PC-9 (cell line): ENCODE measurements at regions not wholly inside any gene's neighbourhood (a gene's known extent, or its start where the extent isn't known, plus 50 kb on each side); places are given as distances from the start of the nearest gene placed in this dataset.

Experiments used
- BruUV-seq: library from RNA; stranded (reverse); fragments of 400-500 nt; replicated peaks from 2 replicates; lab custom pipeline; 2021; lab: Mats Ljungman, UMichigan
- CTCF ChIA-PET: fragments of 300-600 bp; sonication (Branson Sonifier 250); formaldehyde crosslinking; loops from one replicate; lab custom pipeline; 2022; ENCODE audit warnings: antibody characterized with exemption; lab: Charles Lee
- POLR2A ChIA-PET: fragments of 300-600 bp; sonication (Branson Sonifier 250); formaldehyde crosslinking; loops from one replicate; lab custom pipeline; 2022; ENCODE audit warnings: antibody characterized with exemption; ENCODE audit not compliant: unreplicated experiment; lab: Charles Lee
- DNase-seq, 2 experiments: peaks; one replicate each; pipeline versions ENCODE4 v3.0.0 to v3.0.0-alpha.2; 2015 to 2022; ENCODE audit warnings: mixed read lengths in 1 of 2
- H2AFZ ChIP-seq: fragments of 200-600 bp; sonication (generic); 2 replicates; pipeline ENCODE4 v1.8.1; 2017; ENCODE audit warnings: antibody characterized with exemption
- H3F3A ChIP-seq: fragments of 200-600 bp; sonication (generic); 2 replicates; pipeline ENCODE4 v1.8.1; 2017; ENCODE audit warnings: antibody characterized with exemption, mild to moderate bottlenecking, low read depth; ENCODE audit not compliant: insufficient read depth
- H3K27ac ChIP-seq: fragments of 200-600 bp; sonication (generic); 2 replicates; pipeline ENCODE4 v1.6.1; 2016; ENCODE audit warnings: mixed run types
- H3K27me3 ChIP-seq: fragments of 200-600 bp; sonication (generic); 2 replicates; pipeline ENCODE4 v1.6.1; 2016; ENCODE audit warnings: low read depth, mixed run types; ENCODE audit not compliant: insufficient read depth
- H3K36me3 ChIP-seq: fragments of 200-600 bp; sonication (generic); 2 replicates; pipeline ENCODE4 v1.6.1; 2016; ENCODE audit warnings: low read depth, mixed run types
- H3K4me1 ChIP-seq: fragments of 200-600 bp; sonication (generic); replicated peaks from 2 replicates; pipeline ENCODE4 v1.6.1; 2016; ENCODE audit warnings: mixed run types; ENCODE audit not compliant: insufficient read depth
- H3K4me2 ChIP-seq: fragments of 200-600 bp; sonication (generic); 2 replicates; pipeline ENCODE4 v1.6.1; 2017; ENCODE audit warnings: mixed run types
- H3K4me3 ChIP-seq: fragments of 200-600 bp; sonication (generic); 2 replicates; pipeline ENCODE4 v1.6.1; 2016; ENCODE audit warnings: mixed run types
- H3K79me2 ChIP-seq: fragments of 200-600 bp; sonication (generic); 2 replicates; pipeline ENCODE4 v1.6.1; 2017; ENCODE audit warnings: low read depth, mixed run types
- H3K9me2 ChIP-seq: fragments of 200-600 bp; sonication (generic); 2 replicates; pipeline ENCODE4 v1.8.1; 2017; ENCODE audit warnings: mild to moderate bottlenecking; ENCODE audit not compliant: insufficient read depth
- H3K9me3 ChIP-seq: fragments of 200-600 bp; sonication (generic); 2 replicates; pipeline ENCODE4 v1.8.1; 2016; ENCODE audit warnings: low read depth; ENCODE audit not compliant: insufficient read depth
- H4K20me1 ChIP-seq: fragments of 200-600 bp; sonication (generic); 2 replicates; pipeline ENCODE4 v1.8.1; 2017; ENCODE audit not compliant: insufficient read depth
- EZH2 ChIP-seq: fragments of 200-600 bp; sonication (generic); IDR thresholded peaks from 2 replicates; pipeline ENCODE4 v1.8.0; 2017; ENCODE audit warnings: antibody characterized with exemption, low read depth
- intact Hi-C: fragments of 100-400 bp; cut with micrococcal nuclease; formaldehyde crosslinking; loops from one replicate; pipeline ENCODE4 v1.10.0; 2022; ENCODE audit not compliant: unreplicated experiment
- TF ChIP-seq, protein P1 (sequence below): fragments of 200-600 bp; sonication (generic); conservative IDR thresholded peaks from 2 replicates; pipeline ENCODE4 v1.6.1; 2017; ENCODE audit warnings: mixed run types, antibody characterized with exemption, mild to moderate bottlenecking, moderate library complexity

DNA sequence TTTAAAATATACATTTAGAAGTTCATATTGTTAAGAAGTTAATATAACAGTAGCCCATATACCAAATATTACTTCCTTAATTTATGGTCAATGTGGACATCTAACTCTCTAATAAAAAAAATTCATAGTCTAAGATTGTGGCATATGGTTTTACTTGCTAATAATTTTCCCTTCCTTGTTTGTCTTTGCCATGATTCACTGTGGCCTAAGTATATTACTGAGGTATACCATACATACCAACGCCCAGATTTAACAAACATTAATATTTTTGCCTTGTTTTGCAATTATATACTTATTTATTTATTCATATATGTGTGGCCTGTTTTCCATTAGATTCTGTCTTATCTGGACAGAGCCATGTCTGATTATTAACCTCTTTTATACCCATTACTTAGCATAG is 54.6 kb upstream of the CCDC150 start:
- H3K4me1 ChIP-seq, result no peaks in the 10 kb centered on the region
- H2AFZ ChIP-seq, result no peak overlapping the region
- H3K79me2 ChIP-seq, result no peaks in the 10 kb centered on the region
- H3K4me3 ChIP-seq, result no peak overlapping the region
- ChIA-PET POLR2A (no interaction called here), CTCF (interaction anchor here (0.6 kb wide), 1 partner anchor 54 kb away, joined by 3 read pairs; the partner anchor contains the start of gene CCDC150)
- H3F3A ChIP-seq, result no peaks in the 10 kb centered on the region
- TF ChIP-seq, protein P1, sequence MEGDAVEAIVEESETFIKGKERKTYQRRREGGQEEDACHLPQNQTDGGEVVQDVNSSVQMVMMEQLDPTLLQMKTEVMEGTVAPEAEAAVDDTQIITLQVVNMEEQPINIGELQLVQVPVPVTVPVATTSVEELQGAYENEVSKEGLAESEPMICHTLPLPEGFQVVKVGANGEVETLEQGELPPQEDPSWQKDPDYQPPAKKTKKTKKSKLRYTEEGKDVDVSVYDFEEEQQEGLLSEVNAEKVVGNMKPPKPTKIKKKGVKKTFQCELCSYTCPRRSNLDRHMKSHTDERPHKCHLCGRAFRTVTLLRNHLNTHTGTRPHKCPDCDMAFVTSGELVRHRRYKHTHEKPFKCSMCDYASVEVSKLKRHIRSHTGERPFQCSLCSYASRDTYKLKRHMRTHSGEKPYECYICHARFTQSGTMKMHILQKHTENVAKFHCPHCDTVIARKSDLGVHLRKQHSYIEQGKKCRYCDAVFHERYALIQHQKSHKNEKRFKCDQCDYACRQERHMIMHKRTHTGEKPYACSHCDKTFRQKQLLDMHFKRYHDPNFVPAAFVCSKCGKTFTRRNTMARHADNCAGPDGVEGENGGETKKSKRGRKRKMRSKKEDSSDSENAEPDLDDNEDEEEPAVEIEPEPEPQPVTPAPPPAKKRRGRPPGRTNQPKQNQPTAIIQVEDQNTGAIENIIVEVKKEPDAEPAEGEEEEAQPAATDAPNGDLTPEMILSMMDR, result no peak
- no peak for TF ChIP-seq EZH2
- no peak for DNase-seq
- intact Hi-C loops, result no loop called here
- no peaks in the 10 kb centered on the region for H4K20me1 ChIP-seq
- no peaks in the 10 kb centered on the region for H3K9me2 ChIP-seq
- no peak overlapping the region for H3K27ac ChIP-seq
- no peak overlapping the region for H3K4me2 ChIP-seq
- BruUV-seq, result no TSS peak
- H3K36me3 ChIP-seq, result no peaks in the 10 kb centered on the region
- no peaks in the 10 kb centered on the region for H3K9me3 ChIP-seq
- H3K27me3 ChIP-seq, result no peaks in the 10 kb centered on the region

DNA sequence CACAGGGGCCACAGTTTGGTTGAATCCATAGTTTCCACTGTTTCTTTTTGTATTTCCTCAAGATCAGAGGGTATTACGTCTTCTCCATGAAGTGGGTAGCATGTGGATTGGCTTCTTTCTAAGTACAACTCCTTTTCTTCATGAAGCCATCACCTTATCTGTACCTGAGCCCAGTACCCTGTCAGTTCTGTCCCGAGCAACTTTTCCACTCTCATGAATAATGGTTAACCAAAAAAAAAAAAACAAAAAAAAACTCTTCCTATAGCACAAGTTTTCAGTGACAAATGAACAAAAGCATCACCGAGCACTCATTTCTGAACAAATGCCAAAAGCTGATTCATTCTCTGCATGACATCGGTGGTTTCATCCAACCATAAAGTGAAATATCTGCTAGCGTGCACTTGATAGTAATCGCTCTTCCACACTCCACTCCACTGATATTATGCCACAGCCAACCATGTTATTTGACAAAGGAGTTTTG is 53.0 kb upstream of the CCDC150 start:
- BruUV-seq, result no TSS peak
- Histone ChIP-seq H3K79me2 (no peaks in the 10 kb centered on the region), H3K36me3 (no peaks in the 10 kb centered on the region), H3K9me3 (no peaks in the 10 kb centered on the region), H3K4me2 (no peak overlapping the region), H2AFZ (no peak overlapping the region), H3K27ac (no peak overlapping the region), H3K4me1 (no peaks in the 10 kb centered on the region), H3K9me2 (no peaks in the 10 kb centered on the region), H4K20me1 (no peaks in the 10 kb centered on the region), H3K27me3 (peaks cover 5% of the 10 kb centered on the region; the same call in 1 of the 2 replicates), H3K4me3 (no peak overlapping the region), H3F3A (no peaks in the 10 kb centered on the region)
- POLR2A ChIA-PET, result no interaction called here
- CTCF ChIA-PET, result no interaction called here
- no peak for TF ChIP-seq EZH2
- TF ChIP-seq, protein P1, result no peak
- DNase-seq, result peak in 1 of 2 experiments; percentile 7
- intact Hi-C loops, result no loop called here

- Histone ChIP-seq H3K27ac (no peak overlapping the region), H3F3A (no peaks in the 10 kb centered on the region), H3K4me2 (no peak overlapping the region), H3K4me1 (no peaks in the 10 kb centered on the region), H4K20me1 (no peaks in the 10 kb centered on the region), H3K79me2 (no peaks in the 10 kb centered on the region), H2AFZ (no peak overlapping the region), H3K27me3 (peaks cover 10% of the 10 kb centered on the region; the same call in 1 of the 2 replicates), H3K36me3 (no peaks in the 10 kb centered on the region), H3K9me3 (no peaks in the 10 kb centered on the region), H3K4me3 (no peak overlapping the region), H3K9me2 (no peaks in the 10 kb centered on the region)
- no peak for TF ChIP-seq EZH2
- TF ChIP-seq, protein P1, result no peak
- intact Hi-C loops, result no loop called here
- DNase-seq, result no peak
- ChIA-PET POLR2A (no interaction called here), CTCF (no interaction called here)
- BruUV-seq, result no TSS peak
These were observed 52.5 kb upstream of the CCDC150 start for GRCh38 chr2:196587056-196587455.
